Fibroblast of skin of back (primary cell): ENCODE measurements at regions not wholly inside any gene's neighbourhood (a gene's known extent, or its start where the extent isn't known, plus 50 kb on each side); places are given as distances from the start of the nearest gene placed in this dataset.
A peak's percentile ranks its signal among the peaks of the same experiment; 100 is the strongest.
"Not testable (repeated sequence)": the region's sequence is repeated elsewhere in the genome, so short reads cannot be mapped to it uniquely, and the experiment has no call there.

ENCODE experiments used
- DNase-seq: peaks from one replicate; pipeline ENCODE4 v3.0.0-alpha.2; 2013

DNA sequence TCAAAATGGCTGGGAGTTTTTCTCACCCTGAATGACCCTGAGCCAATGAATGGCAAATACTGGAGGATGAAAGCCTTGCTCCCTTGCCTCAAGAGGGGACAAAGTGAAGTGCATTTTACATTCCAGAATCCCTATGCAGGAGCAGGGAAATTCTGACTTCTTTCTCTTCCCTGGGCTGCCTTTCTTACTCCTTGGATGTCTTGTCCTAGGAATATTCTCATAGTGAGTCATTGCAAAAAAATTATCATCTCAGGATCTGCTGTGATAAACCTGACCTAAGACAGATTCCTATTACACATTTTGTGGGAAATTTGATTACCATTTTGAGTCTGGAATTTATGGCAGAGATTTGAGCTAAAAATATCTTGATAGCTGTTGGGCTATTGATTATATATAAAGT lies 199.9 kb downstream of the TMA16 start:
- peak; percentile 81 for DNase-seq

DNA sequence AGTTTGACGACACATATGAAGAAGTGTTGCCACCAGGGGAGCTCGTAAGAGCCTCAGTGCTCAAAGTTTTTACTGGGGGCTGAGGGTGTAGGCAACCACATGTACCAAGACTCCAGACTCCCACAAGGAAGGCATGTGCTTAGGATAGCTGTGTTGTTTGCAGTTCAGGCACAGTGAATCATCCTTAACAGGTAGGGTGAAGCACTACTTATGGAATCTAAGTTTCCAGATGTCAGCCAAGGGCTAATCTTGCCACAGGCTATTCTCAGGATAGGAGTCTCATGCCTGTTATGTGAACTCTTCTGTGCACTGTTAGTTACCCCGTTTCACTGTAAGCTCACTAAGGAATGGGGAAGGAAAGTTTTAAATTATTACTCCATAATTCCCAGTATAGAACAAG lies 202.6 kb downstream of the TMA16 start:
- DNase-seq, result peak; percentile 5

DNA sequence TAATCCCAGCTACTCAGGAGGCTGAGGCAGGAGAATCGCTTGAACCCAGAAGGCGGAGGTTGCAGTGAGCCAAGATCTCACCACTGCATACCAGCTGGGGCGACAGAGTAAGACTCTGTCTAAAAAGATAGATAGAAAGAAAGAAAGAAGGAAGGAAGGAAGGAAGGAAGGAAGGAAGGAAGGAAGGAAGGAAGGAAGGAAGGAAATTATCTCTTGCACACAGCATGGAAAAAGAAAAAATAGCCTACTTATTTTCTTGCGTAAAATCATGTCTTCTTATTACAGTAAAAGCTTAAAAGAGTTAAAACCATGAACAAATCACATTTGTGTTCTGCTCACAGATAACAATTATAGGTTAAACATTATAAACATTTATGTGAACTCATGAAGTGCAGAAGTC lies 205.9 kb downstream of the TMA16 start:
- not testable (repeated sequence) for DNase-seq

DNA sequence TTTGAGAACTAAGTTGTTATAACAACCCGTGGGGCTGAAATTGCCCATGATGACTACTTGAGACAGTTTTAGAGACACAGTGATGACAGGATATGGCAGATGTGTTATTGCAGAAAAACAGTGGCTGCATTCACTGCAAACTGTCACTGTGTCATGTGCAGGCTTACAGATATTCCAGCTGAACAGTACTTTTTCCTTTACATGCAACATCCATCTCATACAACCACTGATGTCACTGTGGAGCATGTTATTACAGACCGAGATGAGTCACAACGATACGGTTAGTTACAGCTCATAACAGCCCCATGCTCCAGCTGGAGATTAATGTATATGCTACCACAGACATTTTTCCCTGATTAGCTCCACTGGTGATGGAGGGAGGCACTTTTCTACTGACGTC lies 207.4 kb downstream of the TMA16 start:
- peak; percentile 49 for DNase-seq

DNA sequence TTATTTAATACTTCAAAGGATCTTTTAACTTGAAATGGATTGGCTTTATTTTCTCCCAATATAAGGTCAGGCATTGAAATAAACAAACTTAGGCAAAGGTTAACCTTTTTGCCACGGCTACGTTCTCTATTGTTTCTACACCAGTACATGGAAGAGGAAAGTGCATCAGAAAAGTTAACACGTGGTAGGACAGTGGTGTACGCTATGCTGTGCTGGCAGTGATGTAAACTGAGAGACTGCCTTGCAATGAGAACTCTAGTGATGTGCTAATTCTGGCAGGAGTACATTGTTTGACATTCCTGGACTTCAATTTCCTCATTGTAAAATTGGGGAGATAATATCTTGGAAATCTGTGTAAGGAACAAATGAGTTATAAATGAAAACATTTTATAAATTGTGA lies 208.2 kb downstream of the TMA16 start:
- no peak for DNase-seq

DNA sequence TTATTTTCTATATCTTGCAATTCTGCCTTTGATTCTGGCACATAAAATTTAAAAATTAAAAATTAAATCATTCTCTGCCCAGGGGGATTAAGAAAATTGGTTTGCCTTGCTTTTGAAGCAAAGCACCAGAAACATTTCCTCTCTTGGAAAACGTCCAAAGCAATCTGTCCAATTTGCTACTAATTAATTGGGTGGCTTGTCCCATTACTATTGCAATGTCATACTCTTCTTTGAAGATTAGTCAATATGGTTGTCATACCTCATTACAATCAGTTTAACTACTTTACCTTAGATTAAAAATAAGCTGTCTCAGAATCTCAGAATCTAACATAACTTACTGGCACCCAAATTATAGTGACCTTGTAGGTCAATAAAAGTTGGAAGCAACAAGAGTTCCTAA lies 208.8 kb downstream of the TMA16 start:
- DNase-seq, result no peak

DNA sequence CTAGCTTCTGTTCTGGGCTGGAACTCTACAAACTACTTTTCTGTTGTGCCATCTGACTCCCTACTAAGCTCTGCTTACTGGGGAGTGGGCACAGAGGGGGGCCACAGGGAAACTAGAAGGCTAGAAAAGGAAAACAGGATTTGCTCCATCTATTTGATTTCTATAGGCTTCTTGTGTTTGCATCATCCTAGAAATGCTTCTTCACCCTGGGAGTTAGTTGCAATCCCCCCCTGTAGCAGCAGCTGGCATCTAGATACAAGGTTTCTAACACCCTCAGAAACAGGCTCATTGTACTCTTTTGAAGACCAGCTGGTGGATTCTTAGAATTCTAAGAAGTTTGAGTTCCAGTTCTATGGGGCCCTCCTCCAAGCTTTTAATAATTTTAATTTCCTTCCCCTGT lies 213.4 kb downstream of the TMA16 start:
- DNase-seq, result no peak

DNA sequence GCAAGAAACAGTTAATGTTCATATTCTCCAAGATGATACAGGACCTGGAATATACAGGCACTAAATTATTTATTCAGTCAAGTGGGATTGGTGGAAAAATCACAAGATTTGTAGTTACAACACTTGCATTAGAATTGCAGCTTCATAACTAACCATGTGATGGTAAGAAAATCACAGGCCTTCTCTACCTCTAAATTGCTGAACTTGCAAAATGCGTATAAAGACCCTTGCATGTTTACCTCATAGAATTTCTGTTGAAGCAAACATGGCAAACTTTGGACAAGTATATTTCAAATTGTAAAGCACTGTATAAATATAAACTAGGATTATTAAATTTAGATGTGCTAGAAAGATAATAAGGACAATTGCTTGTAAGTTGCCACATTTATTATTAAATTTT lies 215.1 kb downstream of the TMA16 start:
- no peak for DNase-seq

DNA sequence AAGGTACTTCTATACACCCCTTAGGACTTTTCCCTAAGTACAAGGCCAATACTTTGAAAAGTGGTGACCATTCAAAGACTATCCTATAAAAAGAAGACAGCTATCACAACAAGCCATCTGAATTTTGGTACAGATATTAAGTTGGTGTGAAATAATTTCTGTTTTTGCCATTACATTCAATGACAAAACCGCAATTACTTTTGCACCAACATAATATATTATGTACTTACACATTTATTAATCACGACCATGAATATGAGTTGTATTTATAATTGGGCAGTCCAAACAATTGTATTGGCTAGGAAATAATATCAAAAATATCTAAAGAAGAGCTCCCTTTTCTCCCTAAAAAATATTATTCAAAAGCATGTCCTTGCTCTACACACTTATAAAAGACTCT lies 215.7 kb downstream of the TMA16 start:
- no peak for DNase-seq

DNA sequence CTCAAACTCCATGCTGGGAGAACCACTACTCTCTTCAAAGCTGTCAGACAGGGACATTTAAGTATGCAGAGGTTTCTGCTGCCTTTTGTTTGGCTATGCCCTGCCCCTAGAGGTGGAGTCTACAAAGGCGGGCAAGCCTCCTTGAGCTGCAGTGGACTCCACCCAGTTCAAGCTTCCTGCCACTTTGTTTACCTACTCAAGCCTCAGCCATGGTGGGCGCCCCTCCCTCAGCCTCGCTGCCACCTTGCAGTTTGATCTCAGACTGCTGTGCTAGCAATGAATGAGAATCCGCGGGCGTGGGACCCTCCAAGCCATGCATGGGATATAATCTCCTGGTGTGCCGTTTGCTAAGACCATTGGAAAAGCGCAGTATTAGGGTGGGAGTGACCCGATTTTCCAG lies 230.0 kb downstream of the TMA16 start:
- not testable (repeated sequence) for DNase-seq

DNA sequence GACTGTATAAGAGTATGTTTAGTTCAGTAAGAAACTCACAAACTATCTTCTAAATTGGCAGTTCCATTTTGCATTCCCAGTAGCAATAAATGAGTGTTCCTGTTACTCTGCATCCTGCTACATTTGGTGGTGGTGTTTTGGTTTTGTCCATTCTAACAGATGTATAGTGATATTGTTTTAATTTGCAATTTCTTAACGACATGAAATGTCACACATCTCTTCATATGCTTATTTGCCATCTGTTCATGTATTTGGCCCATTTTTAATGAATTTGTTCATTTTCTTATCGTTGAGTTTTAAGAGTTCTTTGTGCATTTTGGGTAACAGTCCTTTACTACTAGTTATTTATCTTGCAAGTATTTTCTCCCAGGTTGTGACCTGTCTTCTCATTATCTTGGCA lies 232.2 kb downstream of the TMA16 start:
- DNase-seq, result no peak

DNA sequence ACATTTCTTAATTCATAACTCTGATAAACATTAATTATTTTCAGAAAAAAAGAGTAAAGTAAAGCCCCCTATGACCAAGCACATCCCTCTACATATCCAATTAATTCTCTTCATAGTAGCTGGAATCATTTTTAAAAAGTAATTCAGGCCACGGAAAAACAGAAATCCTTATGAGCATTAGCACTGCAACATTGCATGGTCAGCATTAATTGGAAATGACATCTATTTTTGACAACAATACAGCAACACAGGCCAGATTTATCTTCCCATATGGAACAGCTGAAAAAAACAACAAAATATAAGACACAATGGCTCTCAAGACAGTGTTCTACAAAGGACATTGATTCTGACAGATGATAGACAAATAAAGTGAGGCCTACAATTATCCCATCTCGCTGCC lies 236.6 kb downstream of the TMA16 start:
- no peak for DNase-seq

DNA sequence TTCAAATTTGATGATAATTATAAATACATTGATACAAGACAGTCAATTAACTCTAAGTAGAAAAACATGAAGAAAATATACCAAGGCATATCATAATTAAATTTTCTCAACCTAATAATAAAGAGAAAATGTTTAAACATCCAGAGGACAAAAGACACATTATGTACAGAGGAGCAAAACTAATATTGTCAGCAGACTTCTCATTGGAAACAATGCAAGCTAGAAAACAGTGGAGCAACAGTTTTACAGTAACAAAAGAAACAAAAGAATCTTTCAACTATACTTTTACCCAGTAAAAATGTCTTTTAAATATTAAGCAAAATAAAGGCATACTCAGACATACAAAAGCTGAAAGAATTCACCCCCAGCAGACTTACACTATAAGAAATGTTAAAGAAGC lies 238.0 kb downstream of the TMA16 start:
- no peak for DNase-seq

DNA sequence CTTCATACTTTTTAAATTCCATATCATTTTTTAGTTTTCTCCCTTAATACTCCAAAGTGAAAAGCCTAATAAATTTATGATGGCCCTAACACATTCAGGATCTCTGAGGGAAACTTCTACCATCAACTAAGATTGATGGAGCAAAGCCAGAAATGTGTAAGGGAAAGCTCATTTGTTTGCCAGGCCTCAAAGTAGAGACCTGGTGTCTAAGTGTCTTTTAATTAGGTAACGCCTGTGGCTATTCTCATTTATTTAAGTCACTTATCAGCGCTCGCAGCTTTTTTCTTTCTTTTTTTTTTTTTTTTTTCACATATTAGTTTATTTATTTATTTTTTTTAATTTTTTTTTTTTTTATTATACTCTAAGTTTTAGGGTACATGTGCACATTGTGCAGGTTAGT lies 242.4 kb downstream of the TMA16 start:
- no peak for DNase-seq

DNA sequence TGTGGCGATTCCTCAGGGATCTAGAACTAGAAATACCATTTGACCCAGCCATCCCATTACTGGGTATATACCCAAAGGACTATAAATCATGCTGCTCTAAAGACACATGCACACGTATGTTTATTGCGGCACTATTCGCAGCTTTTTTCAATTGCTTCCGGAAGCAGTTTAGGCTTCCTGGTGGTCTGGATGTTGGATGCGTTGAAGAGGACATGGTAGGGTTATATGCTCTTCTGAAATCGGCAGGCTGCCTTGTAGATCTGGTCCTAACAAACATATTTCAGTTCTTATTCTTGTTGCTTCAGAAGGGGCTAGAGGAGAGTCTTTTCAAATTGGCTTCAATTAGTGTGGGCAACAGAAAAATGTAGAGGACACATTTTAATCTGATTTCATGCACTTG lies 243.4 kb downstream of the TMA16 start:
- not testable (repeated sequence) for DNase-seq

DNA sequence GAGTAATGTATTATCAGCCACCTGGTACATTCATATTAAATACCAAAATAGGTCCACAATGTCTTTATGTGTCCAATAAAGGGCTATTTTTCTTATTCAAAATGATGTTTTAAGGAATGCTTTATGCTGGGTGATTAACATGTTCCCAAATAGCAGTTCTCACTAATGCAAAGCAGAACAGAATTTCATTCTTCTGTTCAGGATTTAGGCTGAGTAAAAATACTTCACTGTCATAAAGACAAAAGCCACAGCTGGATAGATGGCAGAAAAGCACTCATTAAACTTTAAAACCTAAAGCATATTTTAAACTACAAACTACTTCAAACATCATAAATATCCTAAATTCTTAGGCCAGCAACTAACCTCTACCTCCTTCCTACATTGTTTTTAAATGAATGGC lies 244.0 kb downstream of the TMA16 start:
- no peak for DNase-seq

DNA sequence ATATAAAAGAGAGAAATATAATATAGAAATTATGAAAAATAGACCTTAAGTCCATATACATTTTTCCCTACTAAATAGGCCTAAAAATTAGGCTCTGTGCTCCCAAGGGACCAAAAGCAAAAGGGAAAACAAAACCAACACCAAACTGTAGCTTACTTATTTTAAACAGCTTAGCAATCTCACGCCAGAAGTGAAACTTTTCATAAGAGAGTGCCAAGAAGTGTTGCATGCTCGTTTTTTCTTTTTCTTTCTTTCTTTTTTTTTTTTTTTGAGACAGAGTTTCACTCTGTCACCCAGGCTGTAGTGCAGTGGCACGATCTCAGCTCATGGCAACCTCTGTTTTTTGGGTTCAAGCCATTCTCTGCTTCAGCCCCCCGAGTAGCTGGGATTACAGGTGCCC lies 250.4 kb downstream of the TMA16 start:
- DNase-seq, result no peak

DNA sequence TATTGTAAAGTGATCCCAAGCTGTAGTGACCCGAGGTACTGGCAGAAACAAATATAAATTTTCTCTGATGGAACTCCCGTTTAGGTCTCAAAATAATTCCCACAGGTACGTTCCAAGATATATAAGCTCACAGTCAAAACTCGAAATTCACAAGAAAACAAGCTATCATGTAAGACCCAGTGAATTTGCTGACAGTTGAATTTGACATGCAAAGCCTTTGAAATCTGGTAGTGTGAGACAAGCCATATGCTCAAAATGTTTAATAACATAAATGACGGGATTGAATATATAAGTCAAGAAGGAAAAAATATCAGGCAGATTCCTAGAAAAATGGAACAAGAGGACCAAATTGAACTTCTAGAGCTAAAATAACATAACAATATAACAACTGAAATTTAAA lies 252.8 kb downstream of the TMA16 start:
- no peak for DNase-seq

DNA sequence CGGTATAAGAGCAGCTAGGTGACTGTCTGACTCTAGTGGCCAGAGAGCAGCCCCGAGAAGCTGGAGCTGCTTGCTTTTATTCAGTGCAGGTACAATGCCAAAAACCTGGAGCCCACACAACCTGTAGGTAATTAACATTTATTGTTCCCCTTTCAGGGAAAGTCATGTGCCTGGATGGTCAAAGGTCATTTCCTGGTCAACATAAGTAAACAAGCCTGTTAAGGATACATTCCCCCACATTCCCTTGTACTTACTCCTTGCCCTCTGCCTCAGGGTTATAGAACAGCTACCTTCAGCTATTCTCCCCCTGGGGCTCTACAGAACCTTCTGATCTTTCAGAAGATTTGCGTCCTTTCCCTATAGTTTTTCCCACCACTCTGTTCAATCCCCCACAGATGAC lies 253.4 kb downstream of the TMA16 start:
- DNase-seq, result no peak

DNA sequence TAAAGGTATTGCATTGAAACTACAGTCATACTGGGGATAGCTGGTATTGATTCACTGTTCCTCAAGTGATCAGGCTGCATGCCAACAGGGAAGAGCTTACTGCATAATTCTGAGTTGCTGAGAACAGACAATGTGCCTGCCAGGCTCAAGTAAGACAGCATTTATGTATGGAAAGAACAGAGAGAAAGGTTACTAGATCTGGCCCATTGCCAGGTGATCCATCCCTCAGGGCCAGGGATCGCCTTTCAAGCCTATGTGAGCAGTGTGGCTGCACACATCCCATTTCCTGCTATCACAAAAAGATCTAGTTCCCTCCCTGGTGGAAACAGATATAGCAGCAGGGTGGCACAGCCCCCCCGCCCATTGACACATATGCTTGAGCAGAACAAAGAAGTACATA lies 254.0 kb downstream of the TMA16 start:
- no peak for DNase-seq

DNA sequence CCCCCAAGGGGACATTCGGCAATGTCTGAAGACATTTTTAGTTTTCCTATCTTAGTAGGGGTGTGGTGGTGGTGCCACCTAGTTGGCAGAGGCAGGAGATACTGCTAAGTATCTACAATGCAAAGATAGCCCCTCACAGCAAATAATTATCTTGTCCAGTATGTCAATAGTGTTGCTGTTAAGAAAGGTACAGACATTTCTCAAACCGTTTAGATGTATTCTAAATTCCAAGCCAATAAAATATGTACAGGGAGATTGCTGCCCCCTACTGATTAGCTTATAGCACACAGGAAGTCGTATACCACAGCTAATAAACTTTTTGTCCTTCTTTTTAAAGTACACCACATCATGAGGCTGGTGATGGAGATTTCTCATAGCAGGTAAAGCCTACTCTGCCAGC lies 260.5 kb downstream of the TMA16 start:
- peak; percentile 4 for DNase-seq

DNA sequence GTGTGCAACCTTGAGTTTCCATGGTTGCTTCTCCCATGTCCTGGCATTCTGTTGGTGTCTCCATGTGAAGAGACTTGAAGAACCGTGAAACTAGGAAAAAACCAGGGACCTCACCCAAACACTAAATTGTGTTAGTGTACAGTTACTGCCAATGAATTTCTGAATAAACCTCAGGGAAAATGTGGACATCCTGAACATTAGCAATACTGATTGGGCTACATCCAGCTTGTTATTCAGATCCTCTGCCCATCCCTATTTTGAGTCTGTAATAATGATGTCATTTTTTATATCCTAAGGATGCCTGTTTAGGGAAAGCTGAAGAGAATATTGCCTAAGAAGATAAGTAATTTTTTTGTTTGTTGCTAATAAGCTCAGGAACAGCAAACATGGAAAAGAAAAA lies 262.7 kb downstream of the TMA16 start:
- DNase-seq, result no peak

DNA sequence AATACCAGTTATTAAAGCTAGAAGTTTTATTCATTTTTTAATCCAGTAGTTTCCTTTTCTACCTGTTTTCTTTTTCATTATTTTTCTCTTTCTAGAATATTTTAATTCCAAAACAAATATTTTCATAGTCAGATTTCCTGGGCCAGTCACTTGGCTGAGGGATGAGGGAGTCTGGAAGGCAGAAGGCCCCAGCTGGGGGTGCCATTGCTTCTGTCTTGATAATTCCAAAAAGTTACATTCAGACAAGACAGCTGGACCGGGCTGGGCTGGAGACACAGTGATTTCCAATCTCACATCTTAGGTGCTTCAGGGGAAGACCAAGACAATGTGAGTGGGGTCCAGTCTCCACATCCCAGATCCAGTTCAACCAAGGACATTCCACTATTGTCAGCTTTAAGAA lies 263.5 kb downstream of the TMA16 start:
- no peak for DNase-seq

DNA sequence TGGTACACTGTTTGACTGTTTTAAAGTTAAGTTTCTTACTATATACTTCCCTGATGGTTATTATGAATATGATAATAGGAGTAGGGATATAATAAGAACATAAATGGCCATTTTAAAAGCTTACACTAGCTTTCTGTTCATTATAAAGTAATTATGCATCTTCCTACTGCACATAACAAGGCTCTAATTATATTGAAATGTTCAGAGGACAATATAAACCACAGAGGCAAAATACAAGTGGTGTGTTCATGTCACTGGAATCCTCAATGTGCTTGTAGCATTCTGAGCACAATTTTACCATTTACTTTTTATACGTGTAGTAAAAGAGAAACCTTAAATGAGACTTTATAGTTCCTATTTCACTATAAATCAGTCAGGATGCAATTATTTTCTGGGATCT lies 268.3 kb downstream of the TMA16 start:
- no peak for DNase-seq

DNA sequence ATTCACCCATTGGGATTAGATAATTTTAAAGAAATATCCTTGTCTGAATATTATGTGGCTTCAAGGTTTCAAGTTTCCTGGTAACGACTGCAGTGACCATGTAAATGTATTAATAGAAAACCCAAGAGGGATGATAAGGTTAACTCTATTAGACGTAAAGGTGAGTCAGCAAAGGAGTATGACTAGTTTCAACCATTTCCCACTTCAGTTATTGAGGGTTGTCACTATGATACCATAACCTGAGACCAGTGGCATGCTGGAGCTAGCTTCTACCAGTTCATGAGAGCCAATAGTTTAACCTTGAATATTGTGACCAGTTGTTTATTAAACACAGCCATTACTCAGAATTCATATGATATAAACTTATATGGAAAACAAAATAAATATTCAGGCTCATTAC lies 270.1 kb downstream of the TMA16 start:
- DNase-seq, result no peak

DNA sequence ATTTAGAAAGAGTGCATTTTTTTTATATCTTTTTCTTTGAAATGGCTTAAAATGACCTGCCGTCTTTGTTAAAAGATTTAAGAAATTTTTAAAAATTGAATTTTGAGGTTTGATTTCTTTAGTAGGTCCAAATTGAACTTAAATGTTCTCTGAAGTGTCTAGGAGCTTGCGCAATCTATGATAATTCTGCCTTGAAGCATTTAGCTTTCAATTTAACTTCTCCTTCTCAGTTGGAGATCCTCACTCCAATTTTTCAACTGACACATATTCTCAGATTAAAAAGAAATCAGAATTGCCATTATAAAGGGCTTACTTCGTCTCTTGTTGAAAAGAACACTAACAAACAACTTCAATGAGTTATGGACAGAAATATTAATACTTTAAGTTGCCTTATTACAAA lies 273.5 kb downstream of the TMA16 start:
- DNase-seq, result no peak
